ENCODE measurements at regions not wholly inside any gene's neighbourhood (a gene's known extent, or its start where the extent isn't known, plus 50 kb on each side); places are given as distances from the start of the nearest gene placed in this dataset.

GRCh38 chr1:116260621-116261020 lies 112.4 kb upstream of the ATP1A1 start:
- TF ChIP-seq EZH2 (IDR thresholded peaks at IDR 0.05) = no peak
- TF ChIP-seq POLR2AphosphoS5 (IDR thresholded peaks at IDR 0.05; ENCODE audit: borderline replicate concordance, low read depth, low read length) = no peak

Data from SK-N-MC (cell line).